Left lung (tissue), 4 donors: ENCODE measurements at regions not wholly inside any gene's neighbourhood (a gene's known extent, or its start where the extent isn't known, plus 50 kb on each side); places are given as distances from the start of the nearest gene placed in this dataset.
"Not testable (repeated sequence)": the region's sequence is repeated elsewhere in the genome, so short reads cannot be mapped to it uniquely, and the experiment has no call there.

Experiments used
- ATAC-seq: fragments of 200-7000 bp; cut with Tn5 transposase; one replicate; pipeline ENCODE4 v1.9.1; 2020; ENCODE audit warnings: moderate library complexity
- DNase-seq, 4 donors: peaks; one replicate each; pipeline ENCODE4 v3.0.0-alpha.2; 2013 to 2020
- H3K27ac ChIP-seq, 2 donors: fragments of 200-600 bp; sonication (generic) in 1 of 2; one replicate each; pipeline versions ENCODE4 v1.5.0 to v1.8.0; 2020 to 2021
- H3K27me3 ChIP-seq, 2 donors: fragments of 200-600 bp; sonication (generic) in 1 of 2; one replicate each; pipeline versions ENCODE4 v1.5.0 to v1.8.0; 2020 to 2021
- H3K36me3 ChIP-seq, 2 donors: fragments of 200-600 bp; sonication (generic) in 1 of 2; one replicate each; pipeline versions ENCODE4 v1.5.0 to v1.8.0; 2020 to 2021
- H3K4me1 ChIP-seq, 2 donors: fragments of 200-600 bp; one replicate each; pipeline ENCODE4 v1.8.0; 2021
- H3K4me3 ChIP-seq, 2 donors: fragments of 200-600 bp; sonication (generic) in 1 of 2; one replicate each; pipeline versions ENCODE4 v1.5.0 to v1.8.0; 2020 to 2021; ENCODE audit warnings: mild to moderate bottlenecking in 1 of 2
- H3K9me3 ChIP-seq, 2 donors: fragments of 200-600 bp; sonication (generic) in 1 of 2; one replicate each; pipeline versions ENCODE4 v1.5.0 to v1.8.0; 2020 to 2021
- intact Hi-C, 2 donors: fragments of 100-400 bp; cut with DNase I; formaldehyde crosslinking; loops; one replicate each; pipeline versions ENCODE4 v1.11.2 to v1.14.2; 2022
- TF ChIP-seq, protein P1 (sequence below), 2 donors: fragments of 200-600 bp; sonication (generic) in 1 of 2; IDR thresholded peaks; one replicate each; pipeline versions ENCODE4 v1.5.0 to v1.8.0; 2021; ENCODE audit warnings: antibody characterized with exemption in 2 of 2
- donor health status: DM: no; HTN: yes; CAD: no.
- donor health status: DM: no; HTN: no; CAD: no.

GRCh38 chr11:67824861-67825260 lies 150.4 kb upstream of the ALDH3B2 start:
- H3K27ac ChIP-seq, H3K36me3 ChIP-seq, DNase-seq, intact Hi-C loops, H3K4me3 ChIP-seq, ATAC-seq, H3K9me3 ChIP-seq, H3K4me1 ChIP-seq: not testable (repeated sequence)
- H3K27me3 ChIP-seq, result peaks cover 0 to 14% of the 10 kb centered on the region in 2 donors

- Histone ChIP-seq H3K27ac (no peak overlapping the region), H3K27me3 (peaks cover 0 to 4% of the 10 kb centered on the region in 2 donors), H3K4me3 (no peak overlapping the region), H3K36me3 (no peaks in the 10 kb centered on the region), H3K4me1 (no peaks in the 10 kb centered on the region), H3K9me3 (no peaks in the 10 kb centered on the region)
- no peak for DNase-seq
- intact Hi-C loops, result no loop called here
- TF ChIP-seq, protein P1, sequence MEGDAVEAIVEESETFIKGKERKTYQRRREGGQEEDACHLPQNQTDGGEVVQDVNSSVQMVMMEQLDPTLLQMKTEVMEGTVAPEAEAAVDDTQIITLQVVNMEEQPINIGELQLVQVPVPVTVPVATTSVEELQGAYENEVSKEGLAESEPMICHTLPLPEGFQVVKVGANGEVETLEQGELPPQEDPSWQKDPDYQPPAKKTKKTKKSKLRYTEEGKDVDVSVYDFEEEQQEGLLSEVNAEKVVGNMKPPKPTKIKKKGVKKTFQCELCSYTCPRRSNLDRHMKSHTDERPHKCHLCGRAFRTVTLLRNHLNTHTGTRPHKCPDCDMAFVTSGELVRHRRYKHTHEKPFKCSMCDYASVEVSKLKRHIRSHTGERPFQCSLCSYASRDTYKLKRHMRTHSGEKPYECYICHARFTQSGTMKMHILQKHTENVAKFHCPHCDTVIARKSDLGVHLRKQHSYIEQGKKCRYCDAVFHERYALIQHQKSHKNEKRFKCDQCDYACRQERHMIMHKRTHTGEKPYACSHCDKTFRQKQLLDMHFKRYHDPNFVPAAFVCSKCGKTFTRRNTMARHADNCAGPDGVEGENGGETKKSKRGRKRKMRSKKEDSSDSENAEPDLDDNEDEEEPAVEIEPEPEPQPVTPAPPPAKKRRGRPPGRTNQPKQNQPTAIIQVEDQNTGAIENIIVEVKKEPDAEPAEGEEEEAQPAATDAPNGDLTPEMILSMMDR (IDR thresholded peaks at IDR 0.05), result no peak
- no peak for ATAC-seq
Observed at GRCh38 chr11:67820081-67820480, 145.7 kb upstream of the ALDH3B2 start.

DNA sequence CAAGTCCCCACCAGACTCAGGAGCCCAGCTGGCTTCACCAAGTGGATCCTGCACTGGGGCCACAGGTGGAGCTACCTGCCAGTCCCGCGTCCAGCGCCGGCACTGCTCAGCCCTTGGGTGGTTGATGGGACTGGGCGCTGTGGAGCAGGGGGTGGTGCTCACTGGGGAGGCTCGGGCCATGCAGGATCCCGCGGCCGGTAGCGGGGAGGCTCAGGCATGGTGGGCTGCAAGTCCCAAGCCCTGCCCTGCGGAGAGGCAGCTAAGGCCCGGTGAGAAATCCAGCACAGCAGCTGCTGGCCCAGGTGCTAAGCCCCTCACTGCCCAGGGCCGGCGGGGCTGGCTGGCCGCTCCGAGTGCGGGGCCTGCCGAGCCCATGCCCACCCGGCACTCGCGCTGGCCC lies 143.1 kb upstream of the ALDH3B2 start:
- H3K4me3 ChIP-seq, H3K36me3 ChIP-seq, intact Hi-C loops, H3K27me3 ChIP-seq, H3K4me1 ChIP-seq, ATAC-seq, H3K27ac ChIP-seq, H3K9me3 ChIP-seq: not testable (repeated sequence)
- DNase-seq, result peak in 1 of 4 donors; percentile 77

- H3K4me3 ChIP-seq, H3K27ac ChIP-seq, H3K9me3 ChIP-seq, H3K27me3 ChIP-seq, H3K4me1 ChIP-seq, ATAC-seq, DNase-seq, H3K36me3 ChIP-seq, intact Hi-C loops: not testable (repeated sequence)
Observed at GRCh38 chr11:67809301-67809700, 134.9 kb upstream of the ALDH3B2 start.

DNA sequence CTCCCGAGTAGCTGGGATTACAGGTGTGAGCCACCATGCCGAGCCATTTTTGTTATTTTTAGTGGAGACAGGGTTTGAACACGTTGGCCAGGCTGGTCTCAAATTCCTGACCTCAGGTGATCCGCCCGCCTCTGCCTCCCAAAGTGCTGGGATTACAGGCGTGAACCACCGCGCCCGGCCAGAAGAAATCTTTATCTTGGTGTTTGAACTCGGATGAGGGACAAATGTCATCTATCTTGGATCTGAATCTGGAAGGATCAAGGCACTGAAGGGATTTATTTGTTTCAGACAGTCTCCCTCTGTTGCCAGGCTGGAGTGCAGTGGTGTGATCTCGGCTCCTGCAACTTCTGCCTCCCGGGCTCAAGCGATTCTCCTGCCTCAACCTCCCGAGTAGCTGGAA lies 133.5 kb upstream of the ALDH3B2 start:
- H3K27me3 ChIP-seq, ATAC-seq, intact Hi-C loops, H3K4me1 ChIP-seq, H3K36me3 ChIP-seq, H3K27ac ChIP-seq, DNase-seq, H3K9me3 ChIP-seq, H3K4me3 ChIP-seq: not testable (repeated sequence)

- H3K4me1 ChIP-seq, H3K9me3 ChIP-seq, H3K36me3 ChIP-seq, intact Hi-C loops, H3K27me3 ChIP-seq, ATAC-seq, DNase-seq, H3K27ac ChIP-seq: not testable (repeated sequence)
- peak overlapping the region in 1 of 2 donors; percentile 58 for H3K4me3 ChIP-seq
Observed at GRCh38 chr11:67806728-67807235, 132.4 kb upstream of the ALDH3B2 start.

DNA sequence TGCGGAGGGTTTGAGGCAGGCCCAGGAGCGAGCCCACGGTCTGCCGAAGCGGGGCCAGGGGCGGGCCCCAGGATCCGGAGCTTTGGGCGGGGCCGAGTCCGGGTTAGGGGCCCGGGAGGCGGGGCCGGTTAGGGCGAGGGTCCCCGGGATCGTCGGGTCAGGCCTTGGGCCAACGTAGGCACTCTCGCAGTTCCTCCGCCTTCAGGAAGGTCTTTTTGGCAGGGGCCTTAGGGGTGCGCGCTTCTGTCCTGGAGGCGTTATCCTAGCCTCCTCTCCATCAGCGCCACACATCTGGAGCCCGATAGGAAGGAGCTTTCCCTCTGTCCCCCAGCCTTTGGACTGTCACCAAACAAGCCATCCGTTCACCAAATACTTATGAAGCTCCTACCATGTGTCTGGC lies 131.8 kb upstream of the ALDH3B2 start:
- H3K27ac ChIP-seq, result peak overlapping the region in 1 of 2 donors; percentile 75
- intact Hi-C loops, H3K9me3 ChIP-seq, ATAC-seq, H3K4me1 ChIP-seq, H3K36me3 ChIP-seq, H3K27me3 ChIP-seq: not testable (repeated sequence)
- peak in 1 of 4 donors; percentile 16 for DNase-seq
- peak overlapping the region; percentile 43 to 58 for H3K4me3 ChIP-seq

DNA sequence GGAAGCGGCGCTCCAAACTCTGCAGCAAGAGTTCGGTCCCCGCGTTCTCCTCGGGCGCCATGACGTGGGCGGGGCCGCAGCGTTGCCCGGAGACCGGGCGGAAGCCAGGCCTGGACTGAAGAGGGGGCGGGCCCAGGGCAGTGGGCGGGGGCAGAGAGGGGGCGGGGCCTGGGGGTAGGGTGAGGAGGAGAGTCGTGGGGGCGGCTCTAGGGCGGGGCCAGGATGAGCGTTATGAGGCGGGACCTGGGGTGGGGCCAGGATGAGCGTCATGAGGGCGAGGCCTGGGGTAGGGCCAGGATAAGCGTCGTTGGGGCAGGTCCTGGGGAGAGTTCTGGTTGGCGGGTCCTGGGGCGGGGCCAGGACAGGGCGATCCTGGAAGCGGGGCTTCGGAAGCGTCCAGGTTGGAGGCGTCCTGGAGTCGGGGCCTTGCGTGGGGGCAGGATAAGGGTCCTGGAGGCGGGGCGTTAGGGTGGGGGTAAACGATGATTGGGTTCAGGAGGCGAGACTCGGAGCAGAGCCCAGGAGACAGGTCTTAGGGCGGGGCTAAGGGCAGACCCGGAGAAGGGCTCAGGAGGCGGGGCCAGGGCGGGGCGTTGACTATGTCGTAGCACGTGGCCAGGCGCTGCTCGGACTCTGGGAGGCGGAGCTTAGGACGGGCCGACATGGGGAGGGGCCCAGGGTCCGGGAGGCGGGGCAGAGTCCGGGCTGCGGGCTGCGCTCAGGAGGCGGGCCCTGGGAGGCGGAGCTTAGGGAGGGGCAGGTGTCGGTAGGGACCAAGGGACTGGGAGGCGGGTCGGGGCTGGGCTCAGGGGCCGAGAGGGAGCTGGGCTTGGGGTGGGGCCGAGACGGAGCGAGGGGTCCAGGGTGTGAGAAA lies 131.1 kb upstream of the ALDH3B2 start:
- peak; percentile 94 to 99 (median 98) for DNase-seq
- H3K4me1 ChIP-seq, intact Hi-C loops, H3K27me3 ChIP-seq, H3K36me3 ChIP-seq, H3K9me3 ChIP-seq: not testable (repeated sequence)
- Histone ChIP-seq H3K4me3 (peak overlapping the region; percentile 55 to 58), H3K27ac (peak overlapping the region; percentile 72 to 78)
- ATAC-seq, result peak; percentile 100

GRCh38 chr11:67804435-67805252 lies 130.2 kb upstream of the ALDH3B2 start:
- DNase-seq, H3K27me3 ChIP-seq, H3K9me3 ChIP-seq, intact Hi-C loops, H3K4me1 ChIP-seq, H3K36me3 ChIP-seq, ATAC-seq: not testable (repeated sequence)
- Histone ChIP-seq H3K4me3 (peak overlapping the region; percentile 55 to 58), H3K27ac (peak overlapping the region in 1 of 2 donors; percentile 78)

GRCh38 chr11:67803519-67803918 lies 129.1 kb upstream of the ALDH3B2 start:
- H3K27ac ChIP-seq, H3K36me3 ChIP-seq, H3K9me3 ChIP-seq, DNase-seq, H3K27me3 ChIP-seq, ATAC-seq, intact Hi-C loops, H3K4me3 ChIP-seq, H3K4me1 ChIP-seq: not testable (repeated sequence)

DNA sequence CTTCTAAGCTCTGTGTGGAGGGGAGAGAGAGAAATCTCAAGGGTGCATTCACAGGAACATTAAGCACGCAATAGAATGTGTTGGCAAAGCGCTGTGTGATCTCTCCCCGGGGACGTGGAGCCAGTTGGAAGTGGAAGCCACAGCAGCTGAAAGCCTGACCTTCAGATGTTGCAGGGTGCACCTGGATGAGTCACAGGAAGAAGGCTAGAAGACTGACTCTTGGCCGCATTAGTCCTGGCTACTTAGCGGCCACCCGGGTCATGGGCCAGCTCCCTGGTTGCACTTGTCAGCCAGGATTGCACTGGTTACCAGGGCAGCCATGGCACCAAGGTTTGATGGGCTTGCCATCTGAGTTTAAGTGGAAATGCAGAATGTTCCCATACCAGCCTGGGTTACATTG lies 128.6 kb upstream of the ALDH3B2 start:
- H3K9me3 ChIP-seq, ATAC-seq, H3K4me1 ChIP-seq, H3K36me3 ChIP-seq, H3K27me3 ChIP-seq, DNase-seq, H3K4me3 ChIP-seq, H3K27ac ChIP-seq, intact Hi-C loops: not testable (repeated sequence)

DNA sequence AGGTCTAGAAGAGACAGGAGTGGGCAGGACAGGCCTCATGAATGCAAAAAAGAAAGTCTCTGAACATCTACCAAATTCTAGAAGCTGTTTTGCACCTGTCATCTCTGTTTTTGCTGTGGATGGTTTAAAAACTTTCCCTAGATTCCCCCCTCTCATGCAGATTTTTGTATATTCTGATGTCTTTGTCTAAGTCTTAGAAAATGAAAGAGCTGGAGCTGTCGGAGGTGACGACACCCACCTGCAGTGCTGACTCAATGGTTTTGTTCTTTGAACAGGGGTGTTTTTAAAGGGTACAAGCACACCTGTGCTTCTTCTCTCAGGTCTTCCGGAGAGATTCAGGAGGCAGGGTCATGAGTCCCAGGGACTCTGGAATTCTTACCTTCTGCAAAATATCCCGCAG lies 128.2 kb upstream of the ALDH3B2 start:
- H3K27me3 ChIP-seq, H3K4me1 ChIP-seq, H3K27ac ChIP-seq, H3K4me3 ChIP-seq, H3K9me3 ChIP-seq, H3K36me3 ChIP-seq, DNase-seq, intact Hi-C loops, ATAC-seq: not testable (repeated sequence)
